ENCODE measurements at regions not wholly inside any gene's neighbourhood (a gene's known extent, or its start where the extent isn't known, plus 50 kb on each side); places are given as distances from the start of the nearest gene placed in this dataset.
"Not testable (repeated sequence)": the region's sequence is repeated elsewhere in the genome, so short reads cannot be mapped to it uniquely, and the experiment has no call there.

- no peak for DNase-seq
- H3K9me3 Mint-ChIP-seq, result peaks cover 10% of the 10 kb centered on the region
- H3K27me3 Mint-ChIP-seq, result no peaks in the 10 kb centered on the region
- POLR2A ChIA-PET, result no interaction called here
- intact Hi-C loops (cut with micrococcal nuclease), result no loop called here
- no peak for ATAC-seq (ENCODE audit: low read depth)
- TF ChIP-seq CTCF (IDR thresholded peaks at IDR 0.05), result no peak
- CTCF ChIA-PET, result no interaction called here
- H3K4me3 Mint-ChIP-seq, result no peak overlapping the region
- H3K27ac Mint-ChIP-seq, result no peak overlapping the region
- no peaks in the 10 kb centered on the region for H3K36me3 Mint-ChIP-seq (ENCODE audit: low read depth)
- no peaks in the 10 kb centered on the region for H3K4me1 Mint-ChIP-seq
Measured at GRCh38 chr14:38047195-38047902, 160.4 kb upstream of the SSTR1 start.

- peaks cover 6% of the 10 kb centered on the region for H3K9me3 Mint-ChIP-seq
- intact Hi-C loops (cut with micrococcal nuclease), result no loop called here
- DNase-seq (no peak), ATAC-seq (ENCODE audit: low read depth) (no peak)
- CTCF ChIA-PET, result no interaction called here
- no peaks in the 10 kb centered on the region for H3K4me1 Mint-ChIP-seq
- no peak overlapping the region for H3K27ac Mint-ChIP-seq
- H3K27me3 Mint-ChIP-seq, result no peaks in the 10 kb centered on the region
- no peaks in the 10 kb centered on the region for H3K36me3 Mint-ChIP-seq (ENCODE audit: low read depth)
- no peak for TF ChIP-seq CTCF (IDR thresholded peaks at IDR 0.05)
- no peak overlapping the region for H3K4me3 Mint-ChIP-seq
- POLR2A ChIA-PET, result no interaction called here
Measured at GRCh38 chr14:38053666-38054065, 154.0 kb upstream of the SSTR1 start.

- DNase-seq (no peak), ATAC-seq (ENCODE audit: low read depth) (no peak)
- ChIA-PET CTCF (no interaction called here), POLR2A (no interaction called here)
- H3K27me3 Mint-ChIP-seq, result no peaks in the 10 kb centered on the region
- H3K36me3 Mint-ChIP-seq (ENCODE audit: low read depth), result no peaks in the 10 kb centered on the region
- no peak overlapping the region for H3K27ac Mint-ChIP-seq
- TF ChIP-seq CTCF (IDR thresholded peaks at IDR 0.05), result no peak
- H3K9me3 Mint-ChIP-seq, result peaks cover 8% of the 10 kb centered on the region
- intact Hi-C loops (cut with micrococcal nuclease), result no loop called here
- no peaks in the 10 kb centered on the region for H3K4me1 Mint-ChIP-seq
- no peak overlapping the region for H3K4me3 Mint-ChIP-seq
Measured at GRCh38 chr14:38056270-38056669, 151.4 kb upstream of the SSTR1 start.

- H3K36me3 Mint-ChIP-seq (ENCODE audit: low read depth); DNase-seq; ATAC-seq (ENCODE audit: low read depth); POLR2A ChIA-PET; H3K27me3 Mint-ChIP-seq; H3K4me1 Mint-ChIP-seq; CTCF ChIA-PET; H3K27ac Mint-ChIP-seq; H3K4me3 Mint-ChIP-seq; intact Hi-C loops (cut with micrococcal nuclease): not testable (repeated sequence)
- peaks cover 11% of the 10 kb centered on the region for H3K9me3 Mint-ChIP-seq
Measured at GRCh38 chr14:38062223-38062622, 145.5 kb upstream of the SSTR1 start.

- Mint-ChIP-seq H3K4me3 (no peak overlapping the region), H3K9me3 (peaks cover 11% of the 10 kb centered on the region), H3K4me1 (no peaks in the 10 kb centered on the region), H3K27ac (no peak overlapping the region), H3K27me3 (no peaks in the 10 kb centered on the region), H3K36me3 (ENCODE audit: low read depth) (no peaks in the 10 kb centered on the region)
- DNase-seq (no peak), ATAC-seq (ENCODE audit: low read depth) (no peak)
- no peak for TF ChIP-seq CTCF (IDR thresholded peaks at IDR 0.05)
- ChIA-PET POLR2A (no interaction called here), CTCF (no interaction called here)
- intact Hi-C loops (cut with micrococcal nuclease), result no loop called here
Measured at GRCh38 chr14:38063711-38064320, 143.9 kb upstream of the SSTR1 start.
